Esophagus muscularis mucosa (tissue), 4 donors: ENCODE measurements at regions not wholly inside any gene's neighbourhood (a gene's known extent, or its start where the extent isn't known, plus 50 kb on each side); places are given as distances from the start of the nearest gene placed in this dataset.

Experiments used
- DNase-seq: peaks from one replicate; pipeline ENCODE4 v3.0.0-alpha.2; 2017; ENCODE audit errors: extremely low spot score
- H3K27ac ChIP-seq, 4 donors: fragments of 200-600 bp; sonication (generic); replicated peaks in 1 of 4; 1 replicate in 3 of 4; 2 replicates in 1 of 4; pipeline ENCODE4 v1.5.1; 2016 to 2019; ENCODE audit warnings: mild to moderate bottlenecking in 1 of 4
- H3K27me3 ChIP-seq, 4 donors: fragments of 200-600 bp; sonication (generic); one replicate each; pipeline versions ENCODE4 v1.5.1 to v1.6.0; 2016 to 2019
- H3K36me3 ChIP-seq, 4 donors: fragments of 200-600 bp; sonication (generic); one replicate each; pipeline ENCODE4 v1.5.1; 2016 to 2019
- H3K4me1 ChIP-seq, 4 donors: fragments of 200-600 bp; sonication (generic); one replicate each; pipeline ENCODE4 v1.5.1; 2016 to 2019
- H3K4me3 ChIP-seq, 4 donors: fragments of 200-600 bp; sonication (generic); 1 replicate in 2 of 4; 2 replicates in 2 of 4; pipeline ENCODE4 v1.5.1; 2016 to 2019; ENCODE audit warnings: mild to moderate bottlenecking in 4 of 4, moderate library complexity in 1 of 4
- H3K9me3 ChIP-seq, 4 donors: fragments of 200-600 bp; sonication (generic); 1 replicate in 3 of 4; 2 replicates in 1 of 4; pipeline ENCODE4 v1.5.1; 2016 to 2019
- EP300 ChIP-seq: sonication (generic); formaldehyde crosslinking; IDR thresholded peaks from one replicate; pipeline ENCODE4 v1.6.1; 2017; ENCODE audit warnings: antibody characterized with exemption
- POLR2A ChIP-seq: fragments of 450-650 bp; IDR thresholded peaks from one replicate; pipeline ENCODE4 v1.6.1; 2017; ENCODE audit warnings: antibody characterized with exemption, moderate library complexity, mild to moderate bottlenecking, low read depth
- POLR2AphosphoS5 ChIP-seq, 2 donors: sonication (generic); formaldehyde crosslinking; IDR thresholded peaks; one replicate each; pipeline ENCODE4 v1.6.1; 2017; ENCODE audit warnings: antibody characterized with exemption in 2 of 2
- WGBS: methylation state at CpG from one replicate; pipeline ENCODE4 v1.1.5; 2018; 5-methylcytosine and 5-hydroxymethylcytosine counted together
- intact Hi-C: fragments of 100-400 bp; cut with DNase I; formaldehyde crosslinking; loops from one replicate; pipeline ENCODE4 v1.15.1; 2023
- TF ChIP-seq, protein P1 (sequence below), 3 experiments: fragments of 200-600 bp in 2 of 3; fragments of 450-650 bp in 1 of 3; sonication (generic) in 2 of 3; IDR thresholded peaks; one replicate each; pipeline ENCODE4 v1.5.1; 2017 to 2019; ENCODE audit warnings: antibody characterized with exemption in 3 of 3, mild to moderate bottlenecking in 2 of 3, moderate library complexity in 1 of 3

DNA sequence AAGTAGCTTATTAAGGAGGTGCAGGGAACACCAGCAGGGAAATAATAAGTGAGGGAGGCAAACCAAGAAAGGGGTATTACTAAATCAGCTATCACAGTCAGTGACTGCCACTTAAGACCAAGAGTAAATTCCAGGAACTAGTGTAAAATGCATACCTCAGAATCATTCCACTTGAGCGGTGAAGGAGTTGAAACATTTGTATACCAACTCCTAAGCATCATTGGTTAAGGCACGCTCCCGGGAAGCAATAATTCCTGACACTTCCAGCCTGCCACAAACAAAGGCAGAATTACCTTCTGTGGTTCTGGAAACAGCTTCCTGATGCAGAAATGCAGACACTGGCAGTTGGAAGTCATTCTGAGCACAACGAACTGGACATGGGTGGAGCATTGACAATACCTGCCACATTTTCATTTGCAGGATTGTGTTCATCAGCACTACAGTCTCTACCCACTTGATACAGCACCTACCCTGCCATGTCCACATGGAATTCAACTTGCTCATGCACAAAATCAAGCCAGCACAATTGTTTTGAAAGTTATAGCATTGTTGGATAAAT, 82.1 kb downstream of the PPP1R2C start:
- H3K4me1 ChIP-seq, result no peaks in the 10 kb centered on the region
- no peak overlapping the region for H3K27ac ChIP-seq
- no peaks in the 10 kb centered on the region for H3K9me3 ChIP-seq
- no peak for DNase-seq
- TF ChIP-seq, protein P1, sequence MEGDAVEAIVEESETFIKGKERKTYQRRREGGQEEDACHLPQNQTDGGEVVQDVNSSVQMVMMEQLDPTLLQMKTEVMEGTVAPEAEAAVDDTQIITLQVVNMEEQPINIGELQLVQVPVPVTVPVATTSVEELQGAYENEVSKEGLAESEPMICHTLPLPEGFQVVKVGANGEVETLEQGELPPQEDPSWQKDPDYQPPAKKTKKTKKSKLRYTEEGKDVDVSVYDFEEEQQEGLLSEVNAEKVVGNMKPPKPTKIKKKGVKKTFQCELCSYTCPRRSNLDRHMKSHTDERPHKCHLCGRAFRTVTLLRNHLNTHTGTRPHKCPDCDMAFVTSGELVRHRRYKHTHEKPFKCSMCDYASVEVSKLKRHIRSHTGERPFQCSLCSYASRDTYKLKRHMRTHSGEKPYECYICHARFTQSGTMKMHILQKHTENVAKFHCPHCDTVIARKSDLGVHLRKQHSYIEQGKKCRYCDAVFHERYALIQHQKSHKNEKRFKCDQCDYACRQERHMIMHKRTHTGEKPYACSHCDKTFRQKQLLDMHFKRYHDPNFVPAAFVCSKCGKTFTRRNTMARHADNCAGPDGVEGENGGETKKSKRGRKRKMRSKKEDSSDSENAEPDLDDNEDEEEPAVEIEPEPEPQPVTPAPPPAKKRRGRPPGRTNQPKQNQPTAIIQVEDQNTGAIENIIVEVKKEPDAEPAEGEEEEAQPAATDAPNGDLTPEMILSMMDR (IDR thresholded peaks at IDR 0.05), result no peak
- TF ChIP-seq POLR2A, result no peak
- TF ChIP-seq EP300, result no peak
- no peak for TF ChIP-seq POLR2AphosphoS5 (IDR thresholded peaks at IDR 0.05)
- intact Hi-C loops, result no loop called here
- WGBS, result 85% methylated on average over 4 of the region's 4 CpGs
- no peaks in the 10 kb centered on the region for H3K27me3 ChIP-seq
- H3K4me3 ChIP-seq, result no peak overlapping the region
- H3K36me3 ChIP-seq, result no peaks in the 10 kb centered on the region

DNA sequence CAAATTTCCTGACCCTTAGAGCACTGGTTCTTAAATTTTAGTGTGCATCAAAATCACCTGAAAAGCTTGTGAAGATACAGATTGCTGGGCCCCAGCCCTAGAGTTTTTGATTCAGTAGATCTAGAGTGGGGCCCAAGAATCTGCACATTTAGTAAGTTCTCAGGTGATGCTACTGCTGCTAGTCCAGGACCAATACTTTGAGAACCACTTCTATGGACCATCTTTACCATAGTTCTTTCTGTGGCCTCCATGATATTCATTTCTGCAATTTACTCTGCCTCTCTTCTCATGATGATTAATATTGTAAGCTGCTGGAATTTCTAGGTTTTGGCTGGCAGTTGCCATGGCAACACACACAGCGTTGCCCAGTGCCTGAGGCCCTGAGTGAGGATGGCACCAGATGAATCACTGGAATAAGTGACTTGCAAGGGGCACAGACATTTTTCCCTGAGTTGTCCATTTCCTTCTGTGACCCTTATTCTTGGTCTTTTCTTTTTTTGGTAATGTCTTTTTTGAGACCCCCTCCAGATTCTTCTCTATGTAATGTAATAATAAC, 83.6 kb downstream of the PPP1R2C start:
- intact Hi-C loops, result no loop called here
- H3K27ac ChIP-seq, result no peak overlapping the region
- whole genome bisulfite sequencing, result 77% methylated on average over 1 of the region's 1 CpG
- H3K27me3 ChIP-seq, result no peaks in the 10 kb centered on the region
- no peaks in the 10 kb centered on the region for H3K36me3 ChIP-seq
- no peaks in the 10 kb centered on the region for H3K9me3 ChIP-seq
- no peaks in the 10 kb centered on the region for H3K4me1 ChIP-seq
- DNase-seq, result no peak
- no peak for TF ChIP-seq POLR2AphosphoS5 (IDR thresholded peaks at IDR 0.05)
- TF ChIP-seq, protein P1 (IDR thresholded peaks at IDR 0.05), result no peak
- TF ChIP-seq EP300, result no peak
- no peak for TF ChIP-seq POLR2A
- no peak overlapping the region for H3K4me3 ChIP-seq

DNA sequence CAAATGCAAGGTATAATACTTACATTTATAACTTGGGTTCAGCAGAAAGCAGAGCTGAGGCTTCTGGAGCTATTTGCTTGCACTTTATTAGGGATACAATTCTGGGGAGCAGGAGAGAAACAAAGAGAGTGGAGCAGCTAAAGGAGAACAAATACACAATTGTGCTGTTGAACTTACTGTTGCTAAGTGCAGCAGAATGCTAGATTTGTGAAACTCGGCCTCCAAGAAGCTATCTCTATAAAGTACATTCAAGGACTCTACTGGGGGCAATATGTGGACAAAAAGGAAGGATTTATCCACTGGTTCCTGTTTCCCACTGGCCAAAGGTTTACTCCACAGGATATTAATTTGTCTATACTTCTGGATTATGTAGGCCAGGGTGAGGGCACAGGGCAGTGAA, 86.8 kb downstream of the PPP1R2C start:
- Histone ChIP-seq H3K27me3 (no peaks in the 10 kb centered on the region), H3K4me1 (no peaks in the 10 kb centered on the region), H3K4me3 (no peak overlapping the region), H3K27ac (no peak overlapping the region), H3K36me3 (no peaks in the 10 kb centered on the region), H3K9me3 (no peaks in the 10 kb centered on the region)
- DNase-seq, result no peak
- intact Hi-C loops, result no loop called here
- TF ChIP-seq EP300 (no peak), POLR2A (no peak), POLR2AphosphoS5 (IDR thresholded peaks at IDR 0.05) (no peak)
- TF ChIP-seq, protein P1 (IDR thresholded peaks at IDR 0.05), result no peak
- WGBS, result 63% methylated on average over 1 of the region's 1 CpG

DNA sequence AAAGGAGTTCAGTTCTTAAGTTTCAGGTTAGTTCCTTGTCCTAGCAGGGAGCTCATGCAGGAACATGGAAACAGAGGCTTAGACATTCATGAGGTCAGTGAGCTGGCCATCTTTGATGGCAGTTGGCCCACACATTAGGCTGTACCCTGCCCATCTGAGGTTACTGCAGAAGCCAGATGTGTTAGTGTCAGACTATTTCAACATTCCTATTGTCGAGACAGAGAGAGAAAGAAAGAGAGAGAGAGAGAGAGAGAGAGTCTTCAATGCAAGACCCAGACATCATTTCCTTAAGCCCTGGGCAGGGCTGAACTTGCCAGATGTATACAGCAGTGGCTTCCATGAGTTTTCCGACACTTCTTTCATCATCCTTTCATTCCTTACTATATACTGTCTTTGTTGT, 91.3 kb downstream of the PPP1R2C start:
- intact Hi-C loops, result no loop called here
- WGBS, result 53% methylated on average over 2 of the region's 2 CpGs
- H3K4me1 ChIP-seq, result no peaks in the 10 kb centered on the region
- DNase-seq, result no peak
- H3K27me3 ChIP-seq, result no peaks in the 10 kb centered on the region
- no peak overlapping the region for H3K4me3 ChIP-seq
- no peaks in the 10 kb centered on the region for H3K9me3 ChIP-seq
- H3K36me3 ChIP-seq, result no peaks in the 10 kb centered on the region
- TF ChIP-seq, protein P1 (IDR thresholded peaks at IDR 0.05), result no peak
- TF ChIP-seq POLR2A, result no peak
- H3K27ac ChIP-seq, result no peak overlapping the region

DNA sequence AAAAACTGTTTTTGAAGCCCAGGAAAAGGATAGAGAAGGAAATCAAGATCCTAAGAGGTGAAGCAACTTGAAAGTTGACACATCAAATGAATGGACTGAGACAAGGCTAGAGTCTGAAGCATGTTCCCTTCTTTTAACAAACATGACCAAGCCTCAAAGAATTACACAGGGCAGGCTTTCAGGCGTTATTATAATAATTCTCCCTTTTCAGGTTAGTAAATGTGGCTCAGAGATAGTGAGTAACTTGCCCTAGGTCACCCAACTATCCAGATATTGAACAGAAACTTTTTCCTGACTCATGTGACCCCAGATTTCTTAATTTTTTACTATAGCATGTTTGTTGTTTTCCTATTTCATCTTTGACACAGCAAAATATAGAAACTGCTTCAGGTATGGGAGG, 91.7 kb downstream of the PPP1R2C start:
- H3K4me1 ChIP-seq, result no peaks in the 10 kb centered on the region
- DNase-seq, result no peak
- H3K27ac ChIP-seq, result no peak overlapping the region
- TF ChIP-seq POLR2A, result no peak
- no peak for TF ChIP-seq POLR2AphosphoS5 (IDR thresholded peaks at IDR 0.05)
- TF ChIP-seq, protein P1 (IDR thresholded peaks at IDR 0.05), result no peak
- TF ChIP-seq EP300, result no peak
- no peak overlapping the region for H3K4me3 ChIP-seq
- no peaks in the 10 kb centered on the region for H3K9me3 ChIP-seq
- intact Hi-C loops, result no loop called here
- 40% methylated on average over 1 of the region's 1 CpG for WGBS
- no peaks in the 10 kb centered on the region for H3K36me3 ChIP-seq
- no peaks in the 10 kb centered on the region for H3K27me3 ChIP-seq
